ENCODE measurements at regions not wholly inside any gene's neighbourhood (a gene's known extent, or its start where the extent isn't known, plus 50 kb on each side); places are given as distances from the start of the nearest gene placed in this dataset.
"Not testable (repeated sequence)": the region's sequence is repeated elsewhere in the genome, so short reads cannot be mapped to it uniquely, and the experiment has no call there.

DNA sequence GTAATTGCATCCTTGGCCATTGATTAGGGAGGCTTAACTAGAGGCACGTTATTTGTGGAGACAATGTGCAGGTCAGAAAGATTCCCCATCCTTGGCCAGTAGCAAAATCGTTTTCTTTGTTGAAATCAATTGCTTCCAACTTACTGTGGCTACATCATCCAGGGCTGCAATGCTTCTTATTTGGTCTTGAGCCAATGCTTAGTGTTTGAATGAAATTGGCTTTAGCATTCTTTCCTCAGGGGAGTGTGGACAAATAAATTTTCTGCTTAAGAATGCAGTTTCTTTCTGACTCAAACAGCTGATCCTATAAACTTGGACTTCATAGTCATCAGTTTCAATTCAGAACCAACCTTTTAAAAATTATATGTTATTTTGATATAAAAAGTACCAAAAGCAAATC, 95.6 kb downstream of the ARHGAP11B start:
- 50 to 90% (median 75%) methylated on average over 1 to 2 of the region's 2 CpGs for WGBS, 5 donors

DNA sequence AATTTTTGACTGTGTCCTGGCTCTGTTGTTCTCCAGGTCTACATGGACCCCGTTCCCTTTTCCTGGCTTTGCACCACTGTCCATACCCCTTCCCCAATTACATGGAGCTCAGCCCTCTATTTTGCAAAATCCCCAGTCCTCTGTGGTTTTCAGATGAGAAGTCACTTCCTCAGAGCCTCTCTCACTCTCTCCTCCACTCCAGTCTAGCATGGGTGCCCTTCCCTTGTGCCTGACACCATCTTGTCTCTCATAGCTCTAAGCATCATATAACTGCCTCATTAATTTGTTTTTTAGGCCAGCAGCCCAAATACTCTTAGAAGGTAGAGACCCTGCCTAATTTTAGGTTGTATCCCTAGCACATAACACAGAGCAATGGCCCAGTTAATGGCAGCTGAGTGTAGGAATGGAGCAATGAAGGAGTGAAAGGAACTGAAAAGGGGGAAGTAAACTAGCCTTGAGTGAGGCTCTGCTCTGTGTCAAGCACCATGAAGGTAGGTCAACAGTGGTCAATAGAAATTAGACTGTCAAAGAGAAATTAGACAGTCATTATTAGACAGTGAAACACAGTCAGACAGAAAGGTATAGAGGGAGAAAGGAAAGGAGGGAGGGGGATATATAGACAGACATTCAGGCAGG, 97.7 kb downstream of the ARHGAP11B start:
- WGBS, 5 donors: 86 to 98% (median 95%) methylated on average over 1 of the region's 1 CpG
- H3K4me3 ChIP-seq; H3K9me3 ChIP-seq; H3K4me1 ChIP-seq; DNase-seq; intact Hi-C loops (cut with DNase I; ENCODE audit: low total_unique reads); H3K27ac ChIP-seq; H3K36me3 ChIP-seq; H3K27me3 ChIP-seq: not testable (repeated sequence)

More for the DNA sequence above, 95.6 kb downstream of the ARHGAP11B start:
- H3K27me3 ChIP-seq; intact Hi-C loops (cut with DNase I; ENCODE audit: low total_unique reads); H3K4me3 ChIP-seq; H3K27ac ChIP-seq; H3K36me3 ChIP-seq; DNase-seq; H3K4me1 ChIP-seq; H3K9me3 ChIP-seq: not testable (repeated sequence)

DNA sequence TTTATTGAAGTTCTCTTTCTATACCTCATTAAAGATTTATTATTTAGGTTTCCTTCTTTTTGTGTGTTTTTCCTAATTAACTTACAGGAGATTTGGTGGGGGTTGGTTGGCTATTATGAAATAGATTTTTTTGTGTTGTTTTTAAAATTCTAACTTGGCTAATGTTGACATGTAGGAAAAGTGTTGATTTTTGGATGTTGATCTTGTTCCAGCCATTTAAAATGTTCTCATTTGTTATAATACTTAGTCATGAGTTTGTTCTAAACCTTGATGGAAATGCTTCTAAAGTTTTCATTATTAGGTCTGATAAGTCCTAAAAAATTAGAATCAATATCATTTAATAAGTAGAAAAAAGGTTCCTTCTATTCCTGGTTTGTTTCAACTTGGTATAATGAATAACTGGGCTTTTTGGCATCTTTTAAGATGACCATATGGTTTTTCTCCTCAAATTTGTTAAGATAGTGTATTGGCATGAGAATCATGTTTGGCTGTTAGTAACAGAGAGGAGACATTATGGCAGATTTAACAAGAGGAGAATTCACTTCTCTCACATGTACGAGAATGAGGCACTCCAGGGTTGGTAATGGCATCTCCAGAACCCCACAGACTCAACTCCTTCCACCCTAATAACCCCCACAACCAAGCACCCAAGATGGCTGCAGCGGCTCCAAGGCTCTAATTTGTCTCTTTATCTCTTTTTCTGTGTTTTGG, 104.1 kb downstream of the ARHGAP11B start:
- H3K27ac ChIP-seq; intact Hi-C loops (cut with DNase I; ENCODE audit: low total_unique reads); H3K36me3 ChIP-seq; DNase-seq; H3K9me3 ChIP-seq; H3K27me3 ChIP-seq; H3K4me1 ChIP-seq; H3K4me3 ChIP-seq: not testable (repeated sequence)
- WGBS, 5 donors: 71 to 92% (median 89%) methylated on average over 2 of the region's 2 CpGs

DNA sequence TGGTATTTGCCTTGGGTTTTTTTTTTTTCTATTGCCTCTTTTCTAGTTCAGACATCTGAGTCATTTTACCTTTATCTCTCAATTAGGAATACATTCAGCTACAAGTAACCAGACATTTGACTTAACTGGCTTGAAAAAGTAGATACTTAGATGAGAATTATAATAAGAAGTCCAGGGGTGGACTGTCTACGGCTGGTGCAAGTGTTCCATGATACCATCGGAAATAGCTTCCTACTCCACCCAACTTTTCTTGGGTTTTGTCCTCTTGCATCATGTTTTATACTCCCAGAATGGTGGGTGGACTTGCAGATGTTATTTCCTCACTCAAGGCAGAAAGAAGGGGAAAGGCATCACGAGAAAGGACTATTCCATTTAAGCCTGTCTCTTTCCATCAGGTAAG, 104.7 kb downstream of the ARHGAP11B start:
- DNase-seq; H3K9me3 ChIP-seq; H3K4me3 ChIP-seq; H3K4me1 ChIP-seq; H3K36me3 ChIP-seq; intact Hi-C loops (cut with DNase I; ENCODE audit: low total_unique reads); H3K27ac ChIP-seq; H3K27me3 ChIP-seq: not testable (repeated sequence)
- WGBS, 5 donors: 82 to 99% (median 95%) methylated on average over 3 of the region's 3 CpGs

DNA sequence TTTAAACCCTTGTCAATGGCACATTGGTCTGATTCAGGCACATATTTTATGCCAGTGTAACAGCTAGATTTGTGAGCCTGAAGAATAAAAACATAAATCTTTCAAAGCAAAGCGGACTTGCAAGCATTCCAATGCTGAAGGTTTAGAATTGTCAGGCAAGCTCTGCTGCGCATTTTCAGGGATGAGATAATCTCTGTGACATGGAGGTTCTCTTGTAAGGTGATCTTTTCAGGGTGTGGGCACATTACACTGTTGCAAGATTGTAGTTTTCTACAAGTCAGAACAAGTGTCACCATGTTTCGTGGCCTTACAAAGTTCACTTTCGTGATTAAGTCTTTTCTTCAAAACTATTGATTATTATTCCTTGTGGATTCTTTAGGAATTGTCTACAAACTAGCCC, 106.2 kb downstream of the ARHGAP11B start:
- 91 to 99% (median 95%) methylated on average over 4 of the region's 4 CpGs for WGBS, 5 donors
- H3K27ac ChIP-seq; H3K9me3 ChIP-seq; H3K4me3 ChIP-seq; intact Hi-C loops (cut with DNase I; ENCODE audit: low total_unique reads); H3K27me3 ChIP-seq; H3K4me1 ChIP-seq; DNase-seq; H3K36me3 ChIP-seq: not testable (repeated sequence)

DNA sequence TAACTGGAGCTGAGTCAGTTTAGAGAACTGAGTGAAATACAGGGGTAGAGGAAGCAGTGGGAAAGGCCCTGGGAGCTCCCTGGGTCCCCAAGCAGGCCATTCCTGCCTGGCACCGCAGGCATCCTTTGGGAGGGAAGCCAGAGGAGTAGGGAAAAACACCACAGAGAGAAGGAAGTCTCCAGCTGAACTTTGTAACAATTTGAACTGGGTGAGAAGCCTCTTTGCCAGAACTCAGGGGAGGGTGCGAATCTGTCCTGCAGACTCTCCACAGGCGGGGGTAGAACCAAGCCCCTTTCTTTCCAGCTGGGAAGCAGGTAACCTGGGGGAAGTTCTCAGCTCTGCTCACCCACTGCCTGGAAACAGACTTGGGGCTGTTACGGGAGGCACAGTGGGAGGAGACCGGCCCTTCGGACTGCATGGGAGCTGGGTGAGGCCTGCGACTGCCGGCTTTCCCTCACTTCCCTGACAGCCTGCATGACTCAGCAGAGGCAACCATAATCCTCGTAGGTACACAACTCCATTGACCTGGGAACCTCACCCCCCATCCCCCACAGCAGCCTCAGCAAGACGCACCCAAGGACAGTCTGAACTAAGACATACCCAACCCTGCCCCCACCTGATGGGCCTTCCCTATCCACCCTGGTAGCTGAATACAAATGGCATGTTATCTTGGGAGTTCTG, 110.1 kb downstream of the ARHGAP11B start:
- DNase-seq; H3K36me3 ChIP-seq; H3K27me3 ChIP-seq; H3K4me1 ChIP-seq; H3K27ac ChIP-seq; H3K4me3 ChIP-seq; intact Hi-C loops (cut with DNase I; ENCODE audit: low total_unique reads); H3K9me3 ChIP-seq: not testable (repeated sequence)
- 71 to 94% (median 86%) methylated on average over 9 to 10 of the region's 10 CpGs for WGBS, 5 donors

DNA sequence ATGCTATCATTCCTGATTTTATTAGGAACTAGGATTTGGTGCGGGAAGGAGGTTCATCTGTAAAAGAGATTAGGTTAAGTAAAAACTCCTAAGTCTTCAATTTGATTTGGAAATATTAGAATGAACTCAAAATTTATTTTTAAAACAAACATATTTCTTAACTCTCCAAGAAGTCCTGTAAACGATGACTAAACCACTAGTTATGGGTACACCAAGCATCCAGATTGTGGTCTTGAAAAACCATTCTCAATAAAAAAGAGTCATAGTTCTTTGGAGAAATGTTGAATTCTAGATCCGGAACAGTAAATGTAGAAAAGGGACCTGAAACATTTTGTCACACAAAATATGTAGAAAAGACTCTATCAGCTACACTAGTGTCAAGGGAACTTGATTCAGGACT, 116.9 kb downstream of the ARHGAP11B start:
- DNase-seq; H3K27me3 ChIP-seq; intact Hi-C loops (cut with DNase I; ENCODE audit: low total_unique reads); H3K9me3 ChIP-seq; H3K4me1 ChIP-seq; H3K36me3 ChIP-seq; H3K27ac ChIP-seq; H3K4me3 ChIP-seq: not testable (repeated sequence)
- WGBS, 5 donors: 86 to 95% (median 92%) methylated on average over 3 of the region's 3 CpGs

DNA sequence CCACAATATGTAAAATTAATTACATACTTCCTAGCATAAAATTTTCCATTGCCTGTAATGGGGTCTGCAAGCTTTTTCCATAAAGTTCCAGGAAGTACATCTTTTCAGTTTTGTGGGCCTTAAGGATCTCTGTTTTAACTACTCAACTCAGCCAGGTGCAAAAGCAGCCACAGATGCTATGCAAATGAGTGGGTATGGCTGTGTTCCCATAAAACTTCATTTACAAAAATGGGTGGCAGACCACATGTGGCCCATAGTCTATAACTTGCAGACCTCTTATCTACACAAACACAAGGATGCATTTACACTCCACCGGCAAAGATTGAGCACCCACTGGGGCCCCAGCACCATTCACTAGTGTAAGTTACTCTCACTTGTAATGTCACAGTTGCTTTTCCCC, 123.1 kb downstream of the ARHGAP11B start:
- H3K36me3 ChIP-seq; DNase-seq; H3K27me3 ChIP-seq; H3K27ac ChIP-seq; intact Hi-C loops (cut with DNase I; ENCODE audit: low total_unique reads); H3K4me1 ChIP-seq; H3K9me3 ChIP-seq; H3K4me3 ChIP-seq: not testable (repeated sequence)
- WGBS, 5 donors: 36 to 40% (median 40%) methylated on average over 1 of the region's 1 CpG; no CpG with 5 or more reads in 2 of the 5 donors

All from stomach (tissue), 8 donors.